HCEC 1CT (cell line): ENCODE measurements at regions not wholly inside any gene's neighbourhood (a gene's known extent, or its start where the extent isn't known, plus 50 kb on each side); places are given as distances from the start of the nearest gene placed in this dataset.
"Not testable (repeated sequence)": the region's sequence is repeated elsewhere in the genome, so short reads cannot be mapped to it uniquely, and the experiment has no call there.

Experiments
- DNase-seq: peaks from one replicate; pipeline ENCODE4 v3.0.0-alpha.2; 2017

GRCh38 chr20:48141660-48142515 lies 356.6 kb upstream of the SULF2 start:
- no peak for DNase-seq

GRCh38 chr20:48139262-48140041 lies 354.2 kb upstream of the SULF2 start:
- no peak for DNase-seq

GRCh38 chr20:48132834-48133233 lies 347.6 kb upstream of the SULF2 start:
- no peak for DNase-seq

GRCh38 chr20:48131581-48131980 lies 346.3 kb upstream of the SULF2 start:
- DNase-seq = no peak

GRCh38 chr20:48129345-48129942 lies 344.2 kb upstream of the SULF2 start:
- no peak for DNase-seq

GRCh38 chr20:48128436-48128835 lies 343.2 kb upstream of the SULF2 start:
- no peak for DNase-seq

GRCh38 chr20:48127964-48128363 lies 342.7 kb upstream of the SULF2 start:
- not testable (repeated sequence) for DNase-seq

GRCh38 chr20:48127133-48127532 lies 341.9 kb upstream of the SULF2 start:
- not testable (repeated sequence) for DNase-seq

- DNase-seq = no peak
Measured at GRCh38 chr20:48126227-48126740, 341.0 kb upstream of the SULF2 start.

- DNase-seq = no peak
Measured at GRCh38 chr20:48124960-48125359, 339.7 kb upstream of the SULF2 start.

- DNase-seq = no peak
Measured at GRCh38 chr20:48124181-48124782, 339.0 kb upstream of the SULF2 start.

- DNase-seq = no peak
Measured at GRCh38 chr20:48120120-48120519, 334.8 kb upstream of the SULF2 start.

GRCh38 chr20:48119389-48119788 lies 334.1 kb upstream of the SULF2 start:
- DNase-seq = not testable (repeated sequence)

- DNase-seq = no peak
Measured at GRCh38 chr20:48115502-48115901, 330.2 kb upstream of the SULF2 start.

GRCh38 chr20:48107560-48107959 lies 322.3 kb upstream of the SULF2 start:
- no peak for DNase-seq

- DNase-seq = no peak
Measured at GRCh38 chr20:48106428-48106827, 321.1 kb upstream of the SULF2 start.

- no peak for DNase-seq
Measured at GRCh38 chr20:48105526-48105925, 320.2 kb upstream of the SULF2 start.

- no peak for DNase-seq
Measured at GRCh38 chr20:48102931-48103660, 317.8 kb upstream of the SULF2 start.

GRCh38 chr20:48102076-48102787 lies 317.0 kb upstream of the SULF2 start:
- no peak for DNase-seq

- DNase-seq = no peak
Measured at GRCh38 chr20:48100483-48100882, 315.2 kb upstream of the SULF2 start.

- DNase-seq = no peak
Measured at GRCh38 chr20:48098866-48099265, 313.6 kb upstream of the SULF2 start.

- no peak for DNase-seq
Measured at GRCh38 chr20:48098099-48098498, 312.8 kb upstream of the SULF2 start.
